Endothelial cell of umbilical vein (primary cell): ENCODE measurements at regions not wholly inside any gene's neighbourhood (a gene's known extent, or its start where the extent isn't known, plus 50 kb on each side); places are given as distances from the start of the nearest gene placed in this dataset.

Source experiments
- BruUV-seq: library from RNA; stranded (reverse); fragments of 400-500 nt; replicated peaks from 2 replicates; lab custom pipeline; 2021; lab: Mats Ljungman, UMichigan
- CTCF ChIA-PET: fragments of 300-600, 350-600 bp; sonication (Branson Sonifier 250); formaldehyde crosslinking; loops from one replicate; lab custom pipeline; 2021; ENCODE audit warnings: antibody characterized with exemption, inconsistent platforms; lab: Charles Lee
- POLR2A ChIA-PET: fragments of 300-600, 350-600 bp; sonication (Branson Sonifier 250); formaldehyde crosslinking; loops from one replicate; lab custom pipeline; 2021; ENCODE audit warnings: antibody characterized with exemption, inconsistent platforms; lab: Charles Lee
- DNase-seq: peaks from one replicate; pipeline ENCODE4 v3.0.0-alpha.2; 2011; ENCODE audit warnings: low read depth, low spot score
- FAIRE-seq: peaks from 2 replicates; lab custom pipeline; 2011; peaks lifted over from hg19 to GRCh38; lab: Jason Lieb, UNC
- H2AFZ ChIP-seq: 2 replicates; pipeline ENCODE4 v1.6.0; 2012; ENCODE audit warnings: low read depth, low read length, control low read depth, inconsistent platforms
- H3K27ac ChIP-seq: 2 replicates; pipeline ENCODE4 v1.5.1; 2011; ENCODE audit warnings: low read depth, mild to moderate bottlenecking, control low read depth, low read length, moderate library complexity; ENCODE audit not compliant: insufficient read depth
- H3K27me3 ChIP-seq, 2 experiments: 2 replicates each; pipeline versions ENCODE4 v1.6.0 to v1.6.1; 2011; ENCODE audit warnings: low read length in 2 of 2, mixed read lengths in 1 of 2; ENCODE audit not compliant: control insufficient read depth in 2 of 2, insufficient read depth in 2 of 2
- H3K36me3 ChIP-seq, 2 experiments: 2 replicates in 1 of 2; 3 replicates in 1 of 2; pipeline ENCODE4 v1.5.1; 2011; ENCODE audit warnings: low read length in 2 of 2, mild to moderate bottlenecking in 1 of 2, moderate library complexity in 1 of 2; ENCODE audit not compliant: control insufficient read depth in 2 of 2, insufficient read depth in 2 of 2; ENCODE audit errors: extremely low read depth in 1 of 2
- H3K4me1 ChIP-seq: 3 replicates; pipeline ENCODE4 v1.5.1; 2011; ENCODE audit warnings: mild to moderate bottlenecking, low read length; ENCODE audit not compliant: control insufficient read depth, insufficient read depth; ENCODE audit errors: extremely low read depth
- H3K4me2 ChIP-seq: 2 replicates; pipeline ENCODE4 v1.6.1; 2011; ENCODE audit warnings: low read length, control low read depth, mixed read lengths; ENCODE audit not compliant: insufficient read depth
- H3K4me3 ChIP-seq, 3 experiments: fragments of 200-600 bp in 1 of 3; sonication (generic), shearing (Covaris generic) in 1 of 3; replicated peaks in 1 of 3; 2 replicates each; pipeline ENCODE4 v1.5.1; 2011 to 2016; ENCODE audit warnings: control low read depth in 3 of 3, low read length in 3 of 3, mild to moderate bottlenecking in 2 of 3, inconsistent platforms in 1 of 3, low read depth in 1 of 3, moderate library complexity in 1 of 3; ENCODE audit not compliant: insufficient read depth in 1 of 3
- H3K79me2 ChIP-seq: 2 replicates; pipeline ENCODE4 v1.6.0; 2012; ENCODE audit warnings: low read length, inconsistent platforms; ENCODE audit not compliant: control insufficient read depth, insufficient read depth
- H3K9ac ChIP-seq: replicated peaks from 2 replicates; pipeline ENCODE3; 2011; ENCODE audit warnings: low read length, control low read depth; ENCODE audit not compliant: insufficient read depth; ENCODE audit errors: extremely low read depth
- H3K9me1 ChIP-seq: replicated peaks from 3 replicates; pipeline ENCODE4 v1.6.0; 2011; ENCODE audit warnings: mild to moderate bottlenecking, low read length; ENCODE audit not compliant: control insufficient read depth, insufficient read depth; ENCODE audit errors: extremely low read depth
- H3K9me3 ChIP-seq: replicated peaks from 2 replicates; pipeline ENCODE4 v1.5.1; 2012; ENCODE audit warnings: low read length, inconsistent platforms; ENCODE audit not compliant: control insufficient read depth, insufficient read depth
- H4K20me1 ChIP-seq: replicated peaks from 2 replicates; pipeline ENCODE3; 2011; ENCODE audit warnings: mild to moderate bottlenecking, low read length; ENCODE audit not compliant: control insufficient read depth, insufficient read depth; ENCODE audit errors: extremely low read depth
- CTCF ChIP-seq, 2 donors: IDR thresholded peaks; 1 replicate in 1 of 2; 2 replicates in 1 of 2; pipeline ENCODE4 v1.5.1; 2011; ENCODE audit warnings: low read length in 2 of 2, mild to moderate bottlenecking in 2 of 2, moderate library complexity in 2 of 2, control low read depth in 1 of 2, inconsistent platforms in 1 of 2, low read depth in 1 of 2; ENCODE audit not compliant: insufficient read depth in 1 of 2; ENCODE audit errors: extremely low read depth in 1 of 2
- EZH2 ChIP-seq: IDR thresholded peaks from 2 replicates; pipeline ENCODE4 v1.6.1; 2012; ENCODE audit warnings: borderline replicate concordance, low read depth, mild to moderate bottlenecking, moderate library complexity, low read length, inconsistent platforms; ENCODE audit not compliant: severe bottlenecking
- FOS ChIP-seq: IDR thresholded peaks from 2 replicates; pipeline ENCODE4 v1.6.1; 2011; ENCODE audit warnings: mild to moderate bottlenecking, low read length, moderate library complexity, borderline replicate concordance; ENCODE audit not compliant: insufficient read depth
- GATA2 ChIP-seq: IDR thresholded peaks from 2 replicates; pipeline ENCODE4 v1.7.0; 2011; ENCODE audit warnings: low read depth, mild to moderate bottlenecking, moderate library complexity, mixed read lengths, low read length; ENCODE audit not compliant: insufficient read length, insufficient read depth
- JUN ChIP-seq: IDR thresholded peaks from 2 replicates; pipeline ENCODE4 v1.6.1; 2011; ENCODE audit warnings: borderline replicate concordance, low read depth; ENCODE audit not compliant: insufficient read length, insufficient read depth
- MAX ChIP-seq: IDR thresholded peaks from 2 replicates; pipeline ENCODE4 v1.6.1; 2011; ENCODE audit not compliant: insufficient read depth, insufficient read length
- MYC ChIP-seq: IDR thresholded peaks from one replicate; pipeline ENCODE4 v1.6.1; 2011; ENCODE audit warnings: mild to moderate bottlenecking, low read depth, low read length
- POLR2A ChIP-seq: IDR thresholded peaks from 2 replicates; pipeline ENCODE4 v1.6.1; 2012; ENCODE audit warnings: low read depth, mild to moderate bottlenecking, control low read depth, low read length
- POLR2AphosphoS5 ChIP-seq: IDR thresholded peaks from 2 replicates; pipeline ENCODE4 v1.6.1; 2012; ENCODE audit warnings: low read depth, mild to moderate bottlenecking, control low read depth, low read length, moderate library complexity; ENCODE audit not compliant: insufficient read depth
- dilution Hi-C: fragments of 300-500 bp; cut with MboI; formaldehyde crosslinking; loops from one replicate; pipeline ENCODE4 v1.15.0; 2019; ENCODE audit warnings: low sequenced_read_pairs; ENCODE audit not compliant: extremely low pct_ligation_motif_present
- intact Hi-C: fragments of 100-400 bp; cut with micrococcal nuclease; formaldehyde crosslinking; loops from one replicate; pipeline ENCODE4 v1.10.0; 2022

- H3K4me1 ChIP-seq = no peaks in the 10 kb centered on the region
- dilution Hi-C loops (no loop called here), intact Hi-C loops (no loop called here)
- POLR2A ChIA-PET = no interaction called here
- H3K9me3 ChIP-seq = no peaks in the 10 kb centered on the region
- H3K36me3 ChIP-seq = no peaks in the 10 kb centered on the region
- CTCF ChIA-PET = no interaction called here
- TF ChIP-seq POLR2A = no peak
- TF ChIP-seq EZH2 = no peak
- TF ChIP-seq MAX = no peak
- no peak for TF ChIP-seq POLR2AphosphoS5
- no peak for TF ChIP-seq GATA2
- no peak for TF ChIP-seq CTCF (IDR thresholded peaks at IDR 0.05; ENCODE audit: extremely low read depth in 1 of 2, insufficient read depth in 1 of 2, low read depth in 1 of 2, low read length in 2 of 2)
- TF ChIP-seq FOS = no peak
- no peak for TF ChIP-seq MYC
- TF ChIP-seq JUN = no peak
- no peak overlapping the region for H2AFZ ChIP-seq
- no peaks in the 10 kb centered on the region for H3K79me2 ChIP-seq
- FAIRE-seq = no peak
- BruUV-seq = no TSS peak
- H3K4me2 ChIP-seq = no peak overlapping the region
- no peak for DNase-seq
- no peaks in the 10 kb centered on the region for H3K9me1 ChIP-seq
- H3K4me3 ChIP-seq = no peak overlapping the region
- no peaks in the 10 kb centered on the region for H3K27me3 ChIP-seq
- H4K20me1 ChIP-seq = no peaks in the 10 kb centered on the region
- no peak overlapping the region for H3K27ac ChIP-seq
- H3K9ac ChIP-seq = no peak overlapping the region
These were observed 235.1 kb downstream of the PPARGC1A start for GRCh38 chr4:23654791-23655190.
